Islet precursor cell (in vitro differentiated cells): ENCODE measurements at regions not wholly inside any gene's neighbourhood (a gene's known extent, or its start where the extent isn't known, plus 50 kb on each side); places are given as distances from the start of the nearest gene placed in this dataset.

Experiments used
- DNase-seq: peaks from one replicate; pipeline ENCODE4 v3.0.0-alpha.2; 2018

- DNase-seq = no peak
These were observed 65.9 kb upstream of the ASTN2 start for GRCh38 chr9:117480729-117481128.

- DNase-seq = no peak
These were observed 65.4 kb upstream of the ASTN2 start for GRCh38 chr9:117480253-117480652.

GRCh38 chr9:117473293-117473692 lies 58.4 kb upstream of the ASTN2 start:
- no peak for DNase-seq

GRCh38 chr9:117470902-117471301 lies 56.0 kb upstream of the ASTN2 start:
- DNase-seq = no peak

GRCh38 chr9:117470455-117470854 lies 55.6 kb upstream of the ASTN2 start:
- no peak for DNase-seq

- no peak for DNase-seq
These were observed 51.3 kb upstream of the ASTN2 start for GRCh38 chr9:117466111-117466510.

GRCh38 chr9:117465706-117466105 lies 50.8 kb upstream of the ASTN2 start:
- no peak for DNase-seq

GRCh38 chr9:117464941-117465616 lies 50.2 kb upstream of the ASTN2 start:
- DNase-seq = no peak
